ENCODE measurements at regions not wholly inside any gene's neighbourhood (a gene's known extent, or its start where the extent isn't known, plus 50 kb on each side); places are given as distances from the start of the nearest gene placed in this dataset.

- Mint-ChIP-seq H3K36me3 (ENCODE audit: low read depth) (no peaks in the 10 kb centered on the region), H3K27me3 (no peaks in the 10 kb centered on the region), H3K4me3 (no peak overlapping the region), H3K4me1 (no peaks in the 10 kb centered on the region), H3K27ac (no peak overlapping the region), H3K9me3 (no peaks in the 10 kb centered on the region)
- DNase-seq (no peak), ATAC-seq (ENCODE audit: low read depth) (no peak)
- CTCF ChIA-PET = no interaction called here
- intact Hi-C loops (cut with micrococcal nuclease) = no loop called here
- TF ChIP-seq, protein P1, sequence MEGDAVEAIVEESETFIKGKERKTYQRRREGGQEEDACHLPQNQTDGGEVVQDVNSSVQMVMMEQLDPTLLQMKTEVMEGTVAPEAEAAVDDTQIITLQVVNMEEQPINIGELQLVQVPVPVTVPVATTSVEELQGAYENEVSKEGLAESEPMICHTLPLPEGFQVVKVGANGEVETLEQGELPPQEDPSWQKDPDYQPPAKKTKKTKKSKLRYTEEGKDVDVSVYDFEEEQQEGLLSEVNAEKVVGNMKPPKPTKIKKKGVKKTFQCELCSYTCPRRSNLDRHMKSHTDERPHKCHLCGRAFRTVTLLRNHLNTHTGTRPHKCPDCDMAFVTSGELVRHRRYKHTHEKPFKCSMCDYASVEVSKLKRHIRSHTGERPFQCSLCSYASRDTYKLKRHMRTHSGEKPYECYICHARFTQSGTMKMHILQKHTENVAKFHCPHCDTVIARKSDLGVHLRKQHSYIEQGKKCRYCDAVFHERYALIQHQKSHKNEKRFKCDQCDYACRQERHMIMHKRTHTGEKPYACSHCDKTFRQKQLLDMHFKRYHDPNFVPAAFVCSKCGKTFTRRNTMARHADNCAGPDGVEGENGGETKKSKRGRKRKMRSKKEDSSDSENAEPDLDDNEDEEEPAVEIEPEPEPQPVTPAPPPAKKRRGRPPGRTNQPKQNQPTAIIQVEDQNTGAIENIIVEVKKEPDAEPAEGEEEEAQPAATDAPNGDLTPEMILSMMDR (IDR thresholded peaks at IDR 0.05) = no peak
- POLR2A ChIA-PET = no interaction called here
These were observed 625.6 kb downstream of the AACS start for GRCh38 chr12:125690841-125691240.

DNA sequence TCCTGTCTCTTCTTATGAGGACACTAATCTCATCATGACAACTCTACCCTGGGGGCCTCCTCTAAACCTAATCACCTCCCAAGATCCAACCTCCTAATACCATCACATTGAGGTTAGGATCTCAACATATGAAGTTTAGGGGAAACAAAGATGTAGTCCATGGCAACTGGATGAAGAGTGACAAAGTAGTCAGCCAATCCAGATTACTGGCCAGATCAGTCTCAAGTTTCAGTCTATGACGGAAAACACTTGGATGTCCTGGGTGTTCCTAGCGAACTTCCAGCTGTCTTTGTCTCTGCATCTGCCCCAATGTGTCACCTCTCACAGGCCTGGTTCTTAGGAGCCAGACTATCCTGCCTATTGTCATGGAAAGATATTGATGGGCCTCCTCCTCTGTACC lies 630.8 kb downstream of the AACS start:
- CTCF ChIA-PET = no interaction called here
- no peak overlapping the region for H3K4me3 Mint-ChIP-seq
- TF ChIP-seq, protein P1 (IDR thresholded peaks at IDR 0.05) = no peak
- no peaks in the 10 kb centered on the region for H3K9me3 Mint-ChIP-seq
- H3K27ac Mint-ChIP-seq = no peak overlapping the region
- DNase-seq = no peak
- POLR2A ChIA-PET = no interaction called here
- no peaks in the 10 kb centered on the region for H3K36me3 Mint-ChIP-seq (ENCODE audit: low read depth)
- H3K27me3 Mint-ChIP-seq = no peaks in the 10 kb centered on the region
- intact Hi-C loops (cut with micrococcal nuclease) = no loop called here
- ATAC-seq (ENCODE audit: low read depth) = no peak
- no peaks in the 10 kb centered on the region for H3K4me1 Mint-ChIP-seq

- Mint-ChIP-seq H3K27me3 (no peaks in the 10 kb centered on the region), H3K36me3 (ENCODE audit: low read depth) (no peaks in the 10 kb centered on the region), H3K4me1 (no peaks in the 10 kb centered on the region), H3K9me3 (peaks cover 8% of the 10 kb centered on the region), H3K4me3 (no peak overlapping the region), H3K27ac (no peak overlapping the region)
- ATAC-seq (ENCODE audit: low read depth) = no peak
- CTCF ChIA-PET = no interaction called here
- intact Hi-C loops (cut with micrococcal nuclease) = no loop called here
- TF ChIP-seq, protein P1 (IDR thresholded peaks at IDR 0.05) = no peak
- POLR2A ChIA-PET = no interaction called here
- no peak for DNase-seq
These were observed 639.6 kb downstream of the AACS start for GRCh38 chr12:125704803-125705202.

DNA sequence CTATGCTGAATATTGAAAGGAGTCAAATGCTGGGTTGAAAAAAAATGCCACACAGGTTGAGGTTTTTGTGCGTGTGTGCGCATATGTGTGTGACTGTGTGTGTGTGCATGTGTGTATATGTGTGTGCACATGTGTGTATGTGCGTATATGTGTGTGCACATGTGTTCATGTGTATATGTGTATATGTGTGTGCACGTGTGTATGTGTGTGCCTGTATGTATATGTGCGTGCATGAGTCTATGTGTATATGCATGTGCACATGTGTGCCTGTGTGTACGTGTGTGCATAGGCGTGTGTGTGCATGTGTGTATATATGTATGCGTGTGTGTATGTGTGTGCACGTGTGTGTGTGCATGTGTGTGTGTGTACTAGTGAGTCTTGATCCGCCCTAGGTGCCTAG lies 655.7 kb downstream of the AACS start:
- no peak overlapping the region for H3K4me3 Mint-ChIP-seq
- ATAC-seq (ENCODE audit: low read depth) (no peak), DNase-seq (no peak)
- ChIA-PET CTCF (no interaction called here), POLR2A (no interaction called here)
- no peak overlapping the region for H3K27ac Mint-ChIP-seq
- H3K36me3 Mint-ChIP-seq (ENCODE audit: low read depth) = no peaks in the 10 kb centered on the region
- no peaks in the 10 kb centered on the region for H3K4me1 Mint-ChIP-seq
- no peaks in the 10 kb centered on the region for H3K27me3 Mint-ChIP-seq
- H3K9me3 Mint-ChIP-seq = peaks cover 12% of the 10 kb centered on the region
- TF ChIP-seq, protein P1 (IDR thresholded peaks at IDR 0.05) = no peak
- intact Hi-C loops (cut with micrococcal nuclease) = no loop called here

GRCh38 chr12:125734137-125734536 lies 668.9 kb downstream of the AACS start:
- H3K4me3 Mint-ChIP-seq = no peak overlapping the region
- POLR2A ChIA-PET = no interaction called here
- intact Hi-C loops (cut with micrococcal nuclease) = no loop called here
- DNase-seq (no peak), ATAC-seq (ENCODE audit: low read depth) (no peak)
- CTCF ChIA-PET = no interaction called here
- H3K27me3 Mint-ChIP-seq = no peaks in the 10 kb centered on the region
- no peaks in the 10 kb centered on the region for H3K36me3 Mint-ChIP-seq (ENCODE audit: low read depth)
- TF ChIP-seq, protein P1 (IDR thresholded peaks at IDR 0.05) = no peak
- no peak overlapping the region for H3K27ac Mint-ChIP-seq
- peaks cover 13% of the 10 kb centered on the region for H3K9me3 Mint-ChIP-seq
- no peaks in the 10 kb centered on the region for H3K4me1 Mint-ChIP-seq

All from activated B cell treated with CpG ODN at 0.5 μM for 24 hours (primary cell).